GM12891 (cell line): ENCODE measurements at regions not wholly inside any gene's neighbourhood (a gene's known extent, or its start where the extent isn't known, plus 50 kb on each side); places are given as distances from the start of the nearest gene placed in this dataset.

ENCODE experiments used
- POLR2A ChIP-seq: IDR thresholded peaks from 2 replicates; pipeline ENCODE4 v1.6.1; 2011; ENCODE audit warnings: low read depth, low read length, control low read depth
- SPI1 ChIP-seq: IDR thresholded peaks from 2 replicates; pipeline ENCODE4 v1.6.1; 2011; ENCODE audit warnings: low read depth, low read length, control low read depth
- TAF1 ChIP-seq: IDR thresholded peaks from 2 replicates; pipeline ENCODE4 v1.6.1; 2011; ENCODE audit warnings: low read depth, low read length, control low read depth

DNA sequence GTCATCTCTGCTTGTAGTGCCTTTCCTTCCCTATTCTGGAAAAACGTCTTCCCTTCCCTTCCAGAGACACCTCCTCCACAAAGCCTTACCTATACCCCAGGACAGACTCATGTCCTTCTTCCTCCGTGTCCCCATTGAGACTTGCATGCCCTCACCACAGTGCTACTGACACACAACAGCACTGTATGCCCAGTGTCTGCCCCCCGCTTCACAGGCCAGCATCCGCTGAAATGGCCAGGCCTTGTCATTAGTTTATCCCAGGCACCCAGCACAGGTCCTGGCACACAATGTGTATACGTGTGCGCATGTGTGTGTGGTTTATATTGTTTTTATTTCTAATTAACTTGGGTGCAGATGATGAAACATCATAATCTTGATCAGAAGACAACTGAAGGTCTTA lies 130.1 kb upstream of the CCL2 start:
- TF ChIP-seq TAF1 (no peak), SPI1 (no peak), POLR2A (no peak)
